ENCODE measurements at regions not wholly inside any gene's neighbourhood (a gene's known extent, or its start where the extent isn't known, plus 50 kb on each side); places are given as distances from the start of the nearest gene placed in this dataset.

- no peaks in the 10 kb centered on the region for H4K20me1 ChIP-seq (replicated peaks; ENCODE audit: control insufficient read depth, extremely low read depth, insufficient read depth, low read length)
- BruUV-seq (replicated peaks), result no TSS peak
- dilution Hi-C loops (cut with MboI; ENCODE audit: extremely low pct_ligation_motif_present, low sequenced_read_pairs) (no loop called here), intact Hi-C loops (cut with micrococcal nuclease) (no loop called here)
- DNase-seq (ENCODE audit: low read depth, low spot score), result no peak
- H3K27me3 ChIP-seq (ENCODE audit: control insufficient read depth in 2 of 2, insufficient read depth in 2 of 2, low read length in 2 of 2), result peaks cover 1 to 10% of the 10 kb centered on the region in 2 experiments
- no peak overlapping the region for H3K4me2 ChIP-seq (ENCODE audit: insufficient read depth, low read length)
- CTCF ChIA-PET, result no interaction called here
- TF ChIP-seq POLR2A (IDR thresholded peaks at IDR 0.05; ENCODE audit: low read depth, low read length) (no peak), MAX (IDR thresholded peaks at IDR 0.05; ENCODE audit: insufficient read depth, insufficient read length) (no peak), FOS (IDR thresholded peaks at IDR 0.05; ENCODE audit: borderline replicate concordance, insufficient read depth, low read length) (no peak), EZH2 (IDR thresholded peaks at IDR 0.05; ENCODE audit: borderline replicate concordance, low read depth, low read length, severe bottlenecking) (no peak), CTCF (IDR thresholded peaks at IDR 0.05; ENCODE audit: extremely low read depth in 1 of 2, insufficient read depth in 1 of 2, low read depth in 1 of 2, low read length in 2 of 2) (no peak), GATA2 (IDR thresholded peaks at IDR 0.05; ENCODE audit: insufficient read depth, insufficient read length, low read depth, low read length) (no peak), JUN (IDR thresholded peaks at IDR 0.05; ENCODE audit: borderline replicate concordance, insufficient read depth, insufficient read length, low read depth) (no peak), POLR2AphosphoS5 (IDR thresholded peaks at IDR 0.05; ENCODE audit: insufficient read depth, low read depth, low read length) (no peak), MYC (IDR thresholded peaks at IDR 0.05; ENCODE audit: low read depth, low read length) (no peak)
- no peaks in the 10 kb centered on the region for H3K4me1 ChIP-seq (ENCODE audit: control insufficient read depth, extremely low read depth, insufficient read depth, low read length)
- no peaks in the 10 kb centered on the region for H3K36me3 ChIP-seq (ENCODE audit: control insufficient read depth in 2 of 2, extremely low read depth in 1 of 2, insufficient read depth in 2 of 2, low read length in 2 of 2)
- H3K9me3 ChIP-seq (replicated peaks; ENCODE audit: control insufficient read depth, insufficient read depth, low read length), result no peaks in the 10 kb centered on the region
- POLR2A ChIA-PET, result no interaction called here
- no peak for FAIRE-seq
- H3K79me2 ChIP-seq (ENCODE audit: control insufficient read depth, insufficient read depth, low read length), result no peaks in the 10 kb centered on the region
- no peak overlapping the region for H3K9ac ChIP-seq (replicated peaks; ENCODE audit: extremely low read depth, insufficient read depth, low read length)
- no peak overlapping the region for H3K4me3 ChIP-seq (replicated peaks in 1 of 3; ENCODE audit: insufficient read depth in 1 of 3, low read depth in 1 of 3, low read length in 3 of 3)
- H3K27ac ChIP-seq (ENCODE audit: insufficient read depth, low read depth, low read length), result no peak overlapping the region
- no peaks in the 10 kb centered on the region for H3K9me1 ChIP-seq (replicated peaks; ENCODE audit: control insufficient read depth, extremely low read depth, insufficient read depth, low read length)
- no peak overlapping the region for H2AFZ ChIP-seq (ENCODE audit: low read depth, low read length)
Measured at GRCh38 chr18:46311491-46311890, 207.3 kb downstream of the HAUS1 start.
